ENCODE measurements at regions not wholly inside any gene's neighbourhood (a gene's known extent, or its start where the extent isn't known, plus 50 kb on each side); places are given as distances from the start of the nearest gene placed in this dataset.

- TF ChIP-seq CTCF (IDR thresholded peaks at IDR 0.05) (no peak), POLR2AphosphoS5 (IDR thresholded peaks at IDR 0.05) (no peak), EP300 (IDR thresholded peaks at IDR 0.05) (no peak), POLR2A (IDR thresholded peaks at IDR 0.05) (no peak)
These were observed 132.3 kb downstream of the TINAG start for GRCh38 chr6:54440549-54440948.
